Gastroesophageal sphincter (tissue), 4 donors: ENCODE measurements at regions not wholly inside any gene's neighbourhood (a gene's known extent, or its start where the extent isn't known, plus 50 kb on each side); places are given as distances from the start of the nearest gene placed in this dataset.

Source experiments
- ATAC-seq: fragments of 150-250 bp; one replicate; pipeline ENCODE4 v1.9.1; 2016; ENCODE audit warnings: mild to moderate bottlenecking, moderate library complexity
- H3K27ac ChIP-seq, 4 donors: fragments of 200-600 bp; sonication (generic) in 3 of 4; 1 replicate in 3 of 4; 2 replicates in 1 of 4; pipeline ENCODE4 v1.5.1; 2016 to 2019
- H3K27me3 ChIP-seq: fragments of 200-600 bp; sonication (generic); one replicate; pipeline ENCODE4 v1.5.1; 2019
- H3K36me3 ChIP-seq, 2 donors: fragments of 200-600 bp; sonication (generic); one replicate each; pipeline ENCODE4 v1.5.1; 2019; ENCODE audit warnings: control low read depth in 1 of 2
- H3K4me1 ChIP-seq, 3 donors: fragments of 200-600 bp; sonication (generic); 1 replicate in 2 of 3; 2 replicates in 1 of 3; pipeline ENCODE4 v1.5.1; 2016 to 2019; ENCODE audit warnings: control low read depth in 2 of 3
- H3K4me3 ChIP-seq, 2 donors: fragments of 200-600 bp; sonication (generic); one replicate each; pipeline ENCODE4 v1.5.1; 2019; ENCODE audit warnings: mild to moderate bottlenecking in 1 of 2, moderate library complexity in 1 of 2
- H3K9me3 ChIP-seq, 3 donors: fragments of 200-600 bp; sonication (generic); one replicate each; pipeline ENCODE4 v1.5.1; 2017 to 2019; ENCODE audit warnings: control low read depth in 2 of 3
- EP300 ChIP-seq: sonication (generic); formaldehyde crosslinking; IDR thresholded peaks from one replicate; pipeline ENCODE4 v1.6.1; 2017; ENCODE audit warnings: antibody characterized with exemption, mild to moderate bottlenecking
- POLR2A ChIP-seq, 2 donors: fragments of 450-650 bp; IDR thresholded peaks; one replicate each; pipeline ENCODE4 v1.6.1; 2017; ENCODE audit warnings: antibody characterized with exemption in 2 of 2, mild to moderate bottlenecking in 2 of 2, moderate library complexity in 1 of 2
- POLR2AphosphoS5 ChIP-seq: sonication (generic); formaldehyde crosslinking; IDR thresholded peaks from one replicate; pipeline ENCODE4 v1.6.1; 2017; ENCODE audit warnings: antibody characterized with exemption
- WGBS, 2 donors: methylation state at CpG; one replicate each; pipeline ENCODE4 v1.1.5; 2018; ENCODE audit warnings: low coverage in 1 of 2; 5-methylcytosine and 5-hydroxymethylcytosine counted together
- TF ChIP-seq, protein P1 (sequence below), 4 experiments: fragments of 200-600 bp in 2 of 4; fragments of 450-650 bp in 2 of 4; sonication (generic) in 1 of 4; IDR thresholded peaks; one replicate each; pipeline ENCODE4 v1.5.1; 2017 to 2019; ENCODE audit warnings: antibody characterized with exemption in 4 of 4, mild to moderate bottlenecking in 2 of 4, moderate library complexity in 2 of 4

DNA sequence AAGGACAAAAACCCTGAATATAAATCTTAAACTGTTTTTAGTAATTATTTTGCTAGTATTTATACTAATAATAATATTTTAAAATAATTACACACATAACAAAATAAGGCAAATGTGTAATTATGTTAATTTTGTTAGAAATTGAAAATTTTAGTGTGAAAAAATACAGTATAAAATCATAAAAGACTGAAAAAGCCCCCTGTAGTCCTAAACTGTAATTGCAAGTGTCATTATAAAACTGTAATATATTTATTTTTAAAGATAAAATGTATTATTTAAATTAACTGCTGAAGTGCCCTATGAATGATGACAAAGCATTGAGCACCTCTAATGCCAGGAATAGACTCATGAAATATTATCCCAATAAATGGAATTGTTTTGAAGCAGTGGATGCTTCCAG is 1117.7 kb downstream of the CBLN2 start:
- Histone ChIP-seq H3K9me3 (no peaks in the 10 kb centered on the region), H3K27me3 (no peaks in the 10 kb centered on the region), H3K4me3 (no peak overlapping the region), H3K27ac (no peak overlapping the region), H3K4me1 (no peaks in the 10 kb centered on the region), H3K36me3 (no peaks in the 10 kb centered on the region)
- ATAC-seq: no peak
- TF ChIP-seq, protein P1, sequence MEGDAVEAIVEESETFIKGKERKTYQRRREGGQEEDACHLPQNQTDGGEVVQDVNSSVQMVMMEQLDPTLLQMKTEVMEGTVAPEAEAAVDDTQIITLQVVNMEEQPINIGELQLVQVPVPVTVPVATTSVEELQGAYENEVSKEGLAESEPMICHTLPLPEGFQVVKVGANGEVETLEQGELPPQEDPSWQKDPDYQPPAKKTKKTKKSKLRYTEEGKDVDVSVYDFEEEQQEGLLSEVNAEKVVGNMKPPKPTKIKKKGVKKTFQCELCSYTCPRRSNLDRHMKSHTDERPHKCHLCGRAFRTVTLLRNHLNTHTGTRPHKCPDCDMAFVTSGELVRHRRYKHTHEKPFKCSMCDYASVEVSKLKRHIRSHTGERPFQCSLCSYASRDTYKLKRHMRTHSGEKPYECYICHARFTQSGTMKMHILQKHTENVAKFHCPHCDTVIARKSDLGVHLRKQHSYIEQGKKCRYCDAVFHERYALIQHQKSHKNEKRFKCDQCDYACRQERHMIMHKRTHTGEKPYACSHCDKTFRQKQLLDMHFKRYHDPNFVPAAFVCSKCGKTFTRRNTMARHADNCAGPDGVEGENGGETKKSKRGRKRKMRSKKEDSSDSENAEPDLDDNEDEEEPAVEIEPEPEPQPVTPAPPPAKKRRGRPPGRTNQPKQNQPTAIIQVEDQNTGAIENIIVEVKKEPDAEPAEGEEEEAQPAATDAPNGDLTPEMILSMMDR (IDR thresholded peaks at IDR 0.05): no peak
- TF ChIP-seq EP300 (no peak), POLR2A (IDR thresholded peaks at IDR 0.05) (no peak)

DNA sequence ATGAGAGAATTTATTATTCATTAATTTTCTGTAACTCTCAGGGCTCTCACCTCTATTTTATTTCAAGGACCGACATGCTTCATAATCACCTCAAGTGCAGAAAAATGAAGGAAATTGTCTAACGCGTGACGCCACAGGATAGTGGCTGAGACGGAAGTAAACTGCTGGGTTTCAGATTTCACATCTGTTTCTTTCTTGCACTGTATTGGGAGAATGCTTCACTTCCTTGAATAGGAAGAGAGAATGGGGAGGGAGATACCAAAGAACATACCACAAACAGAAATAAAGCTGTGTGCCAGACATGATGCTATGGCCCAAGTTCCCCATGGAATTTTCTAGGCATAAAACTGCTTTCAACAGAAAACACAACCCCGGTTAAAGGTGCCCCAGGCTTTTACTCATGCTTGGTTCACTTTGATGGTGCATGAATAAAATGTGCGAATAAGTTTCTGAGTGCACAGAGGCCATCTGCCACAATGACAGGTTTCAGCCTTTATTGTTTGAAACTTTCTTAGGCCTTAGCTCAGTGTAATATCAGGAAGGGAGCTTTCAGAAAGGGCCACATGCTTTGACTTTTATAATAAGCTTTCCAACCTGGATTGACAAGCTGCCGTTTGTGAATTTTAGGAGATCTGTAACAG is 1116.4 kb downstream of the SOCS6 start:
- 64 to 69% methylated on average over 3 to 8 of the region's 8 CpGs for WGBS, 2 donors
- no peaks in the 10 kb centered on the region for H3K9me3 ChIP-seq
- H3K4me3 ChIP-seq: no peak overlapping the region
- ATAC-seq: no peak
- no peaks in the 10 kb centered on the region for H3K27me3 ChIP-seq
- no peaks in the 10 kb centered on the region for H3K36me3 ChIP-seq
- TF ChIP-seq, protein P1 (IDR thresholded peaks at IDR 0.05): no peak
- TF ChIP-seq POLR2AphosphoS5: no peak
- TF ChIP-seq EP300: no peak
- TF ChIP-seq POLR2A (IDR thresholded peaks at IDR 0.05): no peak
- H3K27ac ChIP-seq: no peak overlapping the region
- H3K4me1 ChIP-seq: no peaks in the 10 kb centered on the region

DNA sequence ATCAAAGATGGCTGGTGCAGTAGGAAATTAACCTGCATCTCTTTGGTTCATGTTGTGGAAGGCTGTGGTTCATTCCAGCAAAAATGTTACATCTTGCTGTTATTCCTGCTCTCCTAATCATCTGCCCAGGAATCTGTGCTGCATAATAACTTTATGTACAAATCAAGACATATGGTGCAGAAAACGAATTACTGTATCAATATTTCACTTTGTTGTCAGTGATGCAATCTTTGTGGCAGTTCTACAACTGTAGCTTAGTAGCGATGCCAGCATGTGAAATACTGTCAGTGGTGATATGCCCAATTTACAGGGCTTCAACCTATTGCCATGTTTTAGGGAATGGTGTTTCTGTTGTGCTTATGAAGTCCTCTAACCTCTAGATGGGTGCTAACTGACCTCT is 1114.7 kb downstream of the SOCS6 start:
- Histone ChIP-seq H3K36me3 (no peaks in the 10 kb centered on the region), H3K4me3 (no peak overlapping the region), H3K4me1 (no peaks in the 10 kb centered on the region), H3K27me3 (no peaks in the 10 kb centered on the region), H3K9me3 (no peaks in the 10 kb centered on the region), H3K27ac (no peak overlapping the region)
- ATAC-seq: no peak
- TF ChIP-seq POLR2A (IDR thresholded peaks at IDR 0.05) (no peak), EP300 (no peak), POLR2AphosphoS5 (no peak)
- TF ChIP-seq, protein P1 (IDR thresholded peaks at IDR 0.05): no peak
- 60 to 88% methylated on average over 1 to 2 of the region's 2 CpGs for WGBS, 2 donors

DNA sequence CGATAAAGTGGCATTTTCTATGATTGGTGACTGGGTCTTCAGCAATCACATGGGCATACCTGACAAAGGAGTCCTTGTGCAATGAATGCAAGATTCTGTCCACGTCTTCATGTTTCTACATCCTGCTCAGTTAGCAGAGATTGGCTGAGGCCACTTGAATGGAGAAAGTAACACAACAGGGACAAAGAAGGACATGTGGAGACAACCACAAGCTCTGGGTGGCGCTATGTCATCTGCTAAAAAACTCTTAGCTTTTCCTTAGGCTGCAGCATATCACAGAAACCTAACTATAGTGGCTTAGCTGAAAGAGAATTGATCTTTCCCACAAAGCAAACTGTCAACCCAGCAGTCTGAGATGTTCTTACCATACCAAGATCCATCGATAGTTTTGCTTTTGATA is 1109.7 kb downstream of the SOCS6 start:
- H3K36me3 ChIP-seq: no peaks in the 10 kb centered on the region
- ATAC-seq: no peak
- H3K9me3 ChIP-seq: no peaks in the 10 kb centered on the region
- H3K27ac ChIP-seq: no peak overlapping the region
- no peak overlapping the region for H3K4me3 ChIP-seq
- TF ChIP-seq EP300: no peak
- 37 to 73% methylated on average over 1 to 4 of the region's 4 CpGs for WGBS, 2 donors
- H3K27me3 ChIP-seq: no peaks in the 10 kb centered on the region
- H3K4me1 ChIP-seq: no peaks in the 10 kb centered on the region

DNA sequence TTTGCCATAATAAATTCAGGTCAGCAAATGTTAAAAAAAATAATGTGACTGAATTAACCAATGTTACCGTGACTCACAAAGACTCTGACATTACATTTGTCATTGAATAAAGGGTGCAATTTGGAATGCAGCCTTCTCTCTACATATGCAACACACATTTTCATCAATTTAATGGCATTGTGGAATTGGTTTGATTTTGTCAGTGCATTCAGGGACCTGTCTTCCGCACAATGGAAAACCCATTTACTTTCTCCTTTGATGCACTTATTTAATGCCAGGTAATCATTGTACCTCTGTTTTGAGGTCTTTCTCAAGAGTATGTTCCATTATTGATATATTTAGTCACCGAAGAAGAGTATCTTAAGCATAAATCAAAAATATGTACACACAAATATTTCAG is 1099.3 kb downstream of the SOCS6 start:
- H3K27me3 ChIP-seq: no peaks in the 10 kb centered on the region
- H3K4me3 ChIP-seq: no peak overlapping the region
- H3K27ac ChIP-seq: no peak overlapping the region
- H3K9me3 ChIP-seq: no peaks in the 10 kb centered on the region
- no peaks in the 10 kb centered on the region for H3K36me3 ChIP-seq
- TF ChIP-seq, protein P1 (IDR thresholded peaks at IDR 0.05): no peak
- no peak for TF ChIP-seq POLR2A (IDR thresholded peaks at IDR 0.05)
- TF ChIP-seq EP300: no peak
- no peak for TF ChIP-seq POLR2AphosphoS5
- WGBS, 2 donors: 77 to 81% methylated on average over 3 of the region's 3 CpGs
- H3K4me1 ChIP-seq: no peaks in the 10 kb centered on the region
- ATAC-seq: no peak
